Neuronal stem cell (in vitro differentiated cells): ENCODE measurements at regions not wholly inside any gene's neighbourhood (a gene's known extent, or its start where the extent isn't known, plus 50 kb on each side); places are given as distances from the start of the nearest gene placed in this dataset.
A peak's percentile ranks its signal among the peaks of the same experiment; 100 is the strongest.

Experiments used
- DNase-seq: peaks from one replicate; pipeline ENCODE4 v3.0.0-alpha.2; 2013; ENCODE audit warnings: low spot score
- H2AFZ ChIP-seq: one replicate; pipeline ENCODE4 v1.6.1; 2013; ENCODE audit warnings: mild to moderate bottlenecking, low read length, inconsistent platforms
- H2AK5ac ChIP-seq: 2 replicates; pipeline ENCODE4 v1.6.1; 2013; ENCODE audit warnings: low read depth, mild to moderate bottlenecking, inconsistent platforms, low read length, moderate library complexity, mixed read lengths
- H2BK120ac ChIP-seq: 2 replicates; pipeline ENCODE4 v1.6.1; 2013; ENCODE audit warnings: low read depth, mild to moderate bottlenecking, inconsistent platforms, low read length, moderate library complexity, mixed read lengths
- H2BK12ac ChIP-seq: one replicate; pipeline ENCODE4 v1.6.1; 2013; ENCODE audit warnings: low read length, inconsistent platforms
- H2BK15ac ChIP-seq: 2 replicates; pipeline ENCODE4 v1.6.1; 2013; ENCODE audit warnings: mild to moderate bottlenecking, low read length, inconsistent platforms, mixed read lengths
- H2BK5ac ChIP-seq: one replicate; pipeline ENCODE4 v1.6.1; 2013; ENCODE audit warnings: inconsistent platforms, mild to moderate bottlenecking, low read length, moderate library complexity
- H3K14ac ChIP-seq: one replicate; pipeline ENCODE4 v1.6.1; 2013; ENCODE audit warnings: low read length, inconsistent platforms
- H3K18ac ChIP-seq: 2 replicates; pipeline ENCODE4 v1.6.1; 2013; ENCODE audit warnings: low read length, inconsistent platforms
- H3K23ac ChIP-seq: 2 replicates; pipeline ENCODE4 v1.6.1; 2013; ENCODE audit warnings: low read depth, mild to moderate bottlenecking, mixed read lengths, low read length, inconsistent platforms; ENCODE audit not compliant: poor library complexity
- H3K27ac ChIP-seq: replicated peaks from 3 replicates; pipeline ENCODE4 v1.5.1; 2013; ENCODE audit warnings: low read length, inconsistent platforms
- H3K27me3 ChIP-seq, 3 experiments: 2 replicates each; pipeline ENCODE4 v1.6.1; 2013; ENCODE audit warnings: low read length in 3 of 3, mild to moderate bottlenecking in 2 of 3, inconsistent platforms in 1 of 3, low read depth in 1 of 3, mixed read lengths in 1 of 3, moderate library complexity in 1 of 3; ENCODE audit not compliant: control insufficient read depth in 3 of 3, insufficient read depth in 3 of 3
- H3K36me3 ChIP-seq, 2 donors: replicated peaks in 1 of 2; 2 replicates each; pipeline ENCODE4 v1.6.1; 2013; ENCODE audit warnings: low read length in 2 of 2; ENCODE audit not compliant: control insufficient read depth in 2 of 2, insufficient read depth in 2 of 2
- H3K4ac ChIP-seq: 2 replicates; pipeline ENCODE4 v1.6.1; 2013; ENCODE audit warnings: inconsistent platforms, mild to moderate bottlenecking, low read length, moderate library complexity
- H3K4me1 ChIP-seq, 2 donors: 1 replicate in 1 of 2; 2 replicates in 1 of 2; pipeline ENCODE4 v1.6.1; 2013; ENCODE audit warnings: low read length in 2 of 2, low read depth in 1 of 2; ENCODE audit not compliant: control insufficient read depth in 2 of 2, insufficient read depth in 1 of 2
- H3K4me2 ChIP-seq: one replicate; pipeline ENCODE4 v1.6.1; 2013; ENCODE audit warnings: mild to moderate bottlenecking, low read length, inconsistent platforms; ENCODE audit not compliant: insufficient read depth, poor library complexity, severe bottlenecking
- H3K4me3 ChIP-seq, 2 donors: 2 replicates each; pipeline ENCODE4 v1.5.1; 2013; ENCODE audit warnings: low read length in 2 of 2, mild to moderate bottlenecking in 2 of 2, inconsistent platforms in 1 of 2, moderate library complexity in 1 of 2
- H3K79me1 ChIP-seq: one replicate; pipeline ENCODE4 v1.6.1; 2013; ENCODE audit warnings: low read depth, mild to moderate bottlenecking, inconsistent platforms, low read length, moderate library complexity
- H3K9ac ChIP-seq: one replicate; pipeline ENCODE4 v1.6.1; 2013; ENCODE audit warnings: mild to moderate bottlenecking, low read depth, low read length, inconsistent platforms; ENCODE audit not compliant: poor library complexity
- H3K9me3 ChIP-seq, 2 donors: replicated peaks in 1 of 2; 2 replicates each; pipeline versions ENCODE3 to v1.6.1; 2013; ENCODE audit warnings: low read length in 2 of 2, mild to moderate bottlenecking in 2 of 2, inconsistent platforms in 1 of 2, low read depth in 1 of 2, mixed read lengths in 1 of 2, moderate library complexity in 1 of 2; ENCODE audit not compliant: control insufficient read depth in 2 of 2, insufficient read depth in 1 of 2
- H4K8ac ChIP-seq: one replicate; pipeline ENCODE4 v1.6.1; 2013; ENCODE audit warnings: low read depth, mild to moderate bottlenecking, inconsistent platforms, low read length, moderate library complexity
- H4K91ac ChIP-seq: one replicate; pipeline ENCODE4 v1.6.1; 2013; ENCODE audit warnings: low read length, low read depth, mild to moderate bottlenecking, inconsistent platforms; ENCODE audit not compliant: poor library complexity
- WGBS, 2 donors: extraction: QIAGEN DNeasy Blood & Tissue Kit; methylation state at CpG; one replicate each; pipeline ENCODE4 v1.1.7; 2013; ENCODE audit warnings: missing lambda C conversion rate in 2 of 2, mixed read lengths in 1 of 2; ENCODE audit not compliant: insufficient read length in 2 of 2, insufficient replicate concordance in 1 of 2; ENCODE audit errors: extremely low coverage in 2 of 2; 5-methylcytosine and 5-hydroxymethylcytosine counted together

GRCh38 chr11:69241844-69242243 lies 52.1 kb upstream of the MYEOV start:
- Histone ChIP-seq H2AK5ac (no peak overlapping the region), H3K4me1 (peaks cover 3% of the 10 kb centered on the region in 2 donors), H3K4ac (no peak overlapping the region), H3K18ac (no peak overlapping the region), H2BK15ac (peak overlapping the region; percentile 25), H3K4me3 (no peak overlapping the region), H4K91ac (no peak overlapping the region), H2AFZ (peak overlapping the region; percentile 82), H3K9ac (no peak overlapping the region), H3K27me3 (no peaks in the 10 kb centered on the region), H3K27ac (no peak overlapping the region), H3K36me3 (no peaks in the 10 kb centered on the region), H3K14ac (no peak overlapping the region), H2BK12ac (no peak overlapping the region), H4K8ac (no peak overlapping the region), H2BK5ac (no peak overlapping the region), H3K79me1 (no peaks in the 10 kb centered on the region), H3K4me2 (no peak overlapping the region), H2BK120ac (no peak overlapping the region), H3K9me3 (peaks cover 1 to 5% of the 10 kb centered on the region in 2 donors), H3K23ac (no peak overlapping the region)
- WGBS, 2 donors: no CpG with 5 or more reads among the region's 4 CpGs
- no peak for DNase-seq

GRCh38 chr11:69242266-69242920 lies 51.6 kb upstream of the MYEOV start:
- no peak overlapping the region for H3K4me2 ChIP-seq
- H3K36me3 ChIP-seq: no peaks in the 10 kb centered on the region
- peak overlapping the region; percentile 13 for H3K4ac ChIP-seq
- H3K79me1 ChIP-seq: no peaks in the 10 kb centered on the region
- H3K27me3 ChIP-seq: no peaks in the 10 kb centered on the region
- no peak overlapping the region for H3K9ac ChIP-seq
- H2BK5ac ChIP-seq: peak overlapping the region; percentile 44
- H4K8ac ChIP-seq: no peak overlapping the region
- no peak overlapping the region for H3K23ac ChIP-seq
- H4K91ac ChIP-seq: no peak overlapping the region
- peak overlapping the region in 1 of 2 donors; percentile 65 for H3K4me3 ChIP-seq
- no peak overlapping the region for H2BK15ac ChIP-seq
- peaks cover 3% of the 10 kb centered on the region in 2 donors for H3K4me1 ChIP-seq
- H3K27ac ChIP-seq: no peak overlapping the region
- no peak for DNase-seq
- H3K14ac ChIP-seq: no peak overlapping the region
- no CpG with 5 or more reads among the region's 3 CpGs for WGBS, 2 donors
- H2BK12ac ChIP-seq: no peak overlapping the region
- H2BK120ac ChIP-seq: no peak overlapping the region
- H2AFZ ChIP-seq: peak overlapping the region; percentile 82
- H3K18ac ChIP-seq: peak overlapping the region; percentile 89
- H2AK5ac ChIP-seq: no peak overlapping the region
- H3K9me3 ChIP-seq: peaks cover 1 to 5% of the 10 kb centered on the region in 2 donors

GRCh38 chr11:69243496-69244200 lies 50.3 kb upstream of the MYEOV start:
- H3K14ac ChIP-seq: no peak overlapping the region
- H3K27ac ChIP-seq: no peak overlapping the region
- no peak overlapping the region for H2BK120ac ChIP-seq
- no peaks in the 10 kb centered on the region for H3K36me3 ChIP-seq
- H3K79me1 ChIP-seq: no peaks in the 10 kb centered on the region
- no peak for DNase-seq
- no peak overlapping the region for H3K18ac ChIP-seq
- no peaks in the 10 kb centered on the region for H3K27me3 ChIP-seq
- H3K23ac ChIP-seq: no peak overlapping the region
- H2BK12ac ChIP-seq: no peak overlapping the region
- H2AK5ac ChIP-seq: no peak overlapping the region
- peaks cover 1 to 5% of the 10 kb centered on the region in 2 donors for H3K9me3 ChIP-seq
- no peak overlapping the region for H4K8ac ChIP-seq
- H3K9ac ChIP-seq: no peak overlapping the region
- no peak overlapping the region for H3K4ac ChIP-seq
- no peak overlapping the region for H3K4me2 ChIP-seq
- no CpG with 5 or more reads among the region's 1 CpG for WGBS, 2 donors
- H2AFZ ChIP-seq: no peak overlapping the region
- no peak overlapping the region for H3K4me3 ChIP-seq
- H2BK5ac ChIP-seq: no peak overlapping the region
- H3K4me1 ChIP-seq: peaks cover 3% of the 10 kb centered on the region in 2 donors
- H4K91ac ChIP-seq: no peak overlapping the region
- H2BK15ac ChIP-seq: no peak overlapping the region
